VCaP (cell line): ENCODE measurements at regions not wholly inside any gene's neighbourhood (a gene's known extent, or its start where the extent isn't known, plus 50 kb on each side); places are given as distances from the start of the nearest gene placed in this dataset.

Experiments
- H3K27ac ChIP-seq: fragments of 450-650 bp; 2 replicates; pipeline ENCODE4 v1.5.1; 2017
- TF ChIP-seq, protein P1 (sequence below): fragments of 450-650 bp; conservative IDR thresholded peaks from 2 replicates; pipeline ENCODE4 v1.5.1; 2017; ENCODE audit warnings: mild to moderate bottlenecking, moderate library complexity

DNA sequence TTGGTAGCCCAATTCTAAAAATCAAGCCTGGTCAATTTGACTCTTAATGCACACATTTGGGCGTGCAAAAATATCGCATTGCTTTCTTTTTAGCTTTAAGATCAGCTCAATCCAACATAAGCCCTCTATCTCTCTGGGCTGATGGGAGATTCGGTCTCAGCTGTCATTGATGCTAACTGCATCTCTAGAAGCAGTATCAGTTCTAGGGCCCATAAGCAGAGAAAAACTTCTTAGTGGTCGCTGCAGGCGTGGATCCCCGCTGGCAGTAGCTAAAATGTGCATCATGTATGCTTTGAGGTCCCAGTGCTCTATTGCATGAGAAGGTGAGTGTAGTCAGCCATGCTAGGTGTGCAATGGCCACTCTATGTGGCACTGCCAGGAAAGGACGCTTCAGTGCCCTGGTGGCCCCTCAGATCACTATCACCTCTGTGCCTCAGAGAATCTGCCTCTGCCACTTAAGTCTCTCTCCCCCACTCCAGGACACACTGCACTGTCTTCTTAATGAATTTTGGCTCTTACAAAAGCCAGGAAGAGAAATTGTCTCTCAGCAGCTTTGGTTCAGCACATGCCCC lies 79.7 kb upstream of the GADD45A start:
- H3K27ac ChIP-seq: no peak overlapping the region
- TF ChIP-seq, protein P1, sequence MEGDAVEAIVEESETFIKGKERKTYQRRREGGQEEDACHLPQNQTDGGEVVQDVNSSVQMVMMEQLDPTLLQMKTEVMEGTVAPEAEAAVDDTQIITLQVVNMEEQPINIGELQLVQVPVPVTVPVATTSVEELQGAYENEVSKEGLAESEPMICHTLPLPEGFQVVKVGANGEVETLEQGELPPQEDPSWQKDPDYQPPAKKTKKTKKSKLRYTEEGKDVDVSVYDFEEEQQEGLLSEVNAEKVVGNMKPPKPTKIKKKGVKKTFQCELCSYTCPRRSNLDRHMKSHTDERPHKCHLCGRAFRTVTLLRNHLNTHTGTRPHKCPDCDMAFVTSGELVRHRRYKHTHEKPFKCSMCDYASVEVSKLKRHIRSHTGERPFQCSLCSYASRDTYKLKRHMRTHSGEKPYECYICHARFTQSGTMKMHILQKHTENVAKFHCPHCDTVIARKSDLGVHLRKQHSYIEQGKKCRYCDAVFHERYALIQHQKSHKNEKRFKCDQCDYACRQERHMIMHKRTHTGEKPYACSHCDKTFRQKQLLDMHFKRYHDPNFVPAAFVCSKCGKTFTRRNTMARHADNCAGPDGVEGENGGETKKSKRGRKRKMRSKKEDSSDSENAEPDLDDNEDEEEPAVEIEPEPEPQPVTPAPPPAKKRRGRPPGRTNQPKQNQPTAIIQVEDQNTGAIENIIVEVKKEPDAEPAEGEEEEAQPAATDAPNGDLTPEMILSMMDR: no peak

DNA sequence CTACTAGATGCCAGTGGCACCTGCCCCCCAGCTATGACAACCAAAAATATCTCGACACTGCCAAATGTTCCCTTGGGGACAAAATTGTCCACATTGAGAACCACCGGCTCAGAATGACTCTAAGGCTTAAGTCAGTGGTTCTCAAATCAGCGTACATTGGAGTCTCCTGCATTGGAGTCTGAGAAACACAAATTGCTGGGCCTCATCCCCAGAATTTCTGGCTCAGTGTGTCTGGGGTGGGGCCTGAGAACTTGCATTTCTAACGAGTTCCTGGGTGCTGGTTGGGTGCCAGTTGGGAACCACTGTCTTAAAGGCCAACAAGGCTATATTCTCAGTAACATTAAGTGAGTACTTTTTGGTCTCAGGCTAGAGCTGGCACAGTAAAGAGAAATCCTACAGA lies 77.7 kb upstream of the GADD45A start:
- TF ChIP-seq, protein P1: no peak
- no peak overlapping the region for H3K27ac ChIP-seq

DNA sequence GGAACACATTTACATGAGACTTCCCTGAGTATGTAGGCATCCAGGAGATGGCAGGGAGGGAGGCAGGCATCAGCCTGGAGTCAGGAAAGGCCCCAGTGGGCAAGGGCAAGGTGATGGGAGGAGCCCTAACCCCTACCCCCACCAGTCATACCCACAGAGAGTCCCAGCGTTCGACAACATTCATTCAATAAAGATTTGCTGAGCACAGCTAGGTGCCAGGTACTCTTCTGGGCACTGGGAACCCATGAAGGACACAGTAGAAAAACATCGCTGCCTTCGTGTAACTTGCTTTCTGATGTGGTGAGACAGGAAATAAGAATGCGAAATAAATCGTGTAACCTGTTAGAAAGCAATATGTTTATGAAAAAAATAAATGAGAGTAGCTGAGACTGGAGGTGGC lies 77.3 kb upstream of the GADD45A start:
- H3K27ac ChIP-seq: no peak overlapping the region
- TF ChIP-seq, protein P1: no peak

DNA sequence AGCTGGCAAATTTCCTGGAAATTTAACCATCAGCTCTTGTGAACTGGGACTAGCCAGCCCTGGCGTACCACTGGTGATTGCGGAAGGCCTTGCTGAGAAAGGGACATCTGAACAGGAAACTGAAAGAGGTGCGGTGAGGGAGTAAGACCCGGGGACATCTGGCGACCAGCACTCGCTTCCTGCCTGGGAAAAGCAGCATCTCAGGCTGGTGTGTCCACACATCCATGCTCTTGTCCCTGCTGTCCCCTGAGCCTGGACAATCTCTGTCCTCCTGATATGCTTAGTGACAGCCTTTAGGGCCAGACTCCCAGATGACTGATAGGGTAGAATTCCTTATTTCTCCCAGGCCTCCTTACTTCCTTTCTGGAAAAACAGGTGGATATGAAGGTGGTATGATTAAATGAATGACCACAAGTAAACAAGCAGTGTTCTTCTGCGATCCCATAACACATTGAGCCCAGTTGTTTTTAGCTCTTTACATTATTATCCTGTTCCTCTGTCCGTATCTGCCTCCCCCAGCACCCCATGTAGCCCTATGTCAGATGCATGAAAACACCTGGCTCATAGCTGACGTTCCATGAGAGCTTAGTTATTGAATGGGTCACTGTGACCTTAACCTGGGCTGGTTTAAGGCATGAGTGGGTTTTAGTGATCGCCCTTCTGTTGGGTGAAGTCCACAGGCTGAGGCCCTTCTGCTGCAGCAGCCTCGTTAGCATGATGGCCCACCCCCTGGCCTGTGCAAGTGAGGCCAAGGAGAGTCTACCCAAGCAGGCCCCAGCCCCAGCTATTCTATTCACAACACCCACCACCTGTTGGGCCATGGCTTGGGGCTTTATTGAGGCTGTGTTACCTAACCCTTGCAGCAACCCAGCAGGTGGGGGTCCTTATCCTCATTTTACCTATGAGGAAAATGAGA lies 76.1 kb upstream of the GADD45A start:
- no peak overlapping the region for H3K27ac ChIP-seq
- TF ChIP-seq, protein P1: no peak

DNA sequence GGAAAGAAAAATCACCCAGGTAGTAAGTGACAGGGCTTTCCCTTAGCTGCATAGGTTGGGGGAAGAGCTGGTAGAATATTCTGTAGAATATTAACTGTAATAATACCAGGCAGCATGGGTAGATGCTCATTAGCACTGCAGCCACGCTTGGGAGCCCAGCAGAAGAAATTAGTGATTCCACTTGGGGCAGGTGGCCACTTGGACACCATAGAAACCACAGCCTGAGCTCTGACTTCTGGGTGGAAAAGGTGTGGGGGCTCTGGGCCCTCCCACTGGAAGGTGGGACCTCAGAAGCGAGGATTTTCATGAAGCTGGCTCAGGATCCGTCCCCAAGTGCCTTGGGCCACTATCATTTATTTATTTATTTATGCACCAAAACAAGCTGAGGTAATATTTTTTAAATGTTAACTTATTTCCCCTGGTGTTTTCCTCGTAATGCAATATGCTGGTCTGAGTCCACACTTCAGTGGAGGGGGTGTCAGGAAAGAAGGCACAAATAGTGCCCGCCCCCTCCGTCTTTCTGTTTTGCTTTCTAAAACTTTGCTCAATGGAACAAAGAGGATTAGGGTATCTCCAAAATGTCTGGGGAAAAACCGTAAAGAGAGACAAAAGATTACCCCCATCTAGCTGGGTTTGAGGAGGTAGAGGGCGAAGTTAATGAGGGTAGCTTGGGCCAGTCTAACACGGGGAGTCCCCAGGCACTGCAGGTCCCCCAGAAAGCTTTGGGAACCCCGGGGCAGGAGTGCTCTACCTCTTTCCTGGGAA lies 75.2 kb upstream of the GADD45A start:
- no peak overlapping the region for H3K27ac ChIP-seq
- TF ChIP-seq, protein P1: no peak

DNA sequence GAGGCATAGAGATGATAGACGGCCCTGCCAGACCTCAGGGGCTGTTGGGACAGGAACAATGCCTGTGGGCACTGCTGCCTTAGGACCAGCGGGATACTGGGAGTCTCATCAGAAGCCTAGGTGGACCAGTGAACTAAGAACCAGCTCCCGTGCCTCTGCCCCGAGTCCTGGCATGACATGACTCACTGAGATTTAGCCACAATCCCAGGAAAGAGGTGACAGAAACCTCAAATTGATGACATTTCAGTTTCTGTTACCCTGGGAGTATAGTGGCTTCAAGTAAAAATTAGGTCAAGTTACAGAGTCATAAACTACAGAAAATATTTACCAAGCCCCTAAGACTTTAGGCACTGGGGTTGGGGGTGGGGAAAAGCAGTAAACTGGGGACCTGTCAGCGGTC lies 74.6 kb upstream of the GADD45A start:
- no peak overlapping the region for H3K27ac ChIP-seq
- TF ChIP-seq, protein P1: no peak

DNA sequence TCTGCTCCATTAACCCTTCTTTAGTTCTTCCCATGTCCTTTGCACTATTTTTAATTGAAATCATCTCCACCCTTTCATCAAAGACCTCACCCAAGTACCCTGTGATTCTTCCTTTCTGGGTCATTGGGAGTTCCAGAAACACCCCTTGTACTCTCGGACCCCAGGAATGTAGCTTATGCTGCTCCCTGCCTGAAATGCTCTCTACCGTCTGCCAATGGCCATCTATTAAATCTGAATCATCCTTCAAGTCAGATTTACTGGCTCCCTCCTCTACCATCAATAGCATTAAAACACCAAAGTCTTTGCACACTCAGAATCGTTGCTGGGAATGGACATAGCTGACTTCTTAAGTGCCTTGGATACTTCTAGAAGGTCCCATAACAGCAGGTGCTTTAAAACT lies 73.2 kb upstream of the GADD45A start:
- TF ChIP-seq, protein P1: no peak
- no peak overlapping the region for H3K27ac ChIP-seq
